Tibial artery (tissue), 4 donors: ENCODE measurements at regions not wholly inside any gene's neighbourhood (a gene's known extent, or its start where the extent isn't known, plus 50 kb on each side); places are given as distances from the start of the nearest gene placed in this dataset.

ENCODE experiments used
- DNase-seq, 2 donors: peaks; one replicate each; pipeline ENCODE4 v3.0.0-alpha.2; 2019
- H3K27ac ChIP-seq, 2 donors: fragments of 200-600 bp; sonication (generic) in 1 of 2; 1 replicate in 1 of 2; 2 replicates in 1 of 2; pipeline ENCODE4 v1.5.1; 2018 to 2019; ENCODE audit warnings: mild to moderate bottlenecking in 1 of 2
- H3K27me3 ChIP-seq, 2 donors: fragments of 200-600 bp; sonication (generic) in 1 of 2; one replicate each; pipeline versions ENCODE4 v1.5.1 to v1.6.0; 2016 to 2019
- H3K36me3 ChIP-seq, 3 donors: fragments of 200-600 bp; sonication (generic) in 2 of 3; one replicate each; pipeline ENCODE4 v1.5.1; 2016 to 2019; ENCODE audit warnings: mild to moderate bottlenecking in 2 of 3
- H3K4me1 ChIP-seq, 4 donors: fragments of 200-600 bp; sonication (generic) in 2 of 4; 1 replicate in 3 of 4; 2 replicates in 1 of 4; pipeline ENCODE4 v1.5.1; 2016 to 2019
- H3K4me3 ChIP-seq, 2 donors: fragments of 200-600 bp; sonication (generic) in 1 of 2; 1 replicate in 1 of 2; 2 replicates in 1 of 2; pipeline ENCODE4 v1.5.1; 2018 to 2019; ENCODE audit warnings: mild to moderate bottlenecking in 2 of 2
- H3K9me3 ChIP-seq, 3 donors: fragments of 200-600 bp; sonication (generic) in 1 of 3; one replicate each; pipeline ENCODE4 v1.5.1; 2016 to 2019
- CTCF ChIP-seq, 2 experiments: fragments of 200-600 bp in 1 of 2; fragments of 450-650 bp in 1 of 2; IDR thresholded peaks; one replicate each; pipeline ENCODE4 v1.5.1; 2017 to 2019; ENCODE audit warnings: antibody characterized with exemption in 2 of 2, mild to moderate bottlenecking in 1 of 2, moderate library complexity in 1 of 2
- intact Hi-C: fragments of 100-400 bp; cut with DNase I; formaldehyde crosslinking; loops from one replicate; pipeline ENCODE4 v1.15.0; 2023; ENCODE audit warnings: low total_unique reads

- peaks cover 0 to 66% (median 53%) of the 10 kb centered on the region in 4 donors for H3K4me1 ChIP-seq
- no peak for DNase-seq
- intact Hi-C loops, result no loop called here
- no peaks in the 10 kb centered on the region for H3K27me3 ChIP-seq
- no peak overlapping the region for H3K4me3 ChIP-seq
- H3K36me3 ChIP-seq, result no peaks in the 10 kb centered on the region
- H3K9me3 ChIP-seq, result no peaks in the 10 kb centered on the region
- TF ChIP-seq CTCF (IDR thresholded peaks at IDR 0.05), result no peak
- peak overlapping the region; percentile 59 to 70 for H3K27ac ChIP-seq
Observed at GRCh38 chr12:124679047-124679446, 111.6 kb upstream of the NCOR2 start.

GRCh38 chr12:124678421-124678893 is 111.0 kb upstream of the NCOR2 start:
- TF ChIP-seq CTCF (IDR thresholded peaks at IDR 0.05), result no peak
- Histone ChIP-seq H3K27ac (peak overlapping the region in 1 of 2 donors; percentile 70), H3K36me3 (no peaks in the 10 kb centered on the region), H3K9me3 (no peaks in the 10 kb centered on the region), H3K4me3 (no peak overlapping the region), H3K27me3 (no peaks in the 10 kb centered on the region), H3K4me1 (peaks cover 0 to 66% (median 53%) of the 10 kb centered on the region in 4 donors)
- intact Hi-C loops, result no loop called here
- no peak for DNase-seq

GRCh38 chr12:124677552-124678356 is 110.3 kb upstream of the NCOR2 start:
- Histone ChIP-seq H3K4me3 (no peak overlapping the region), H3K36me3 (no peaks in the 10 kb centered on the region), H3K27me3 (no peaks in the 10 kb centered on the region), H3K27ac (no peak overlapping the region), H3K4me1 (peaks cover 0 to 66% (median 49%) of the 10 kb centered on the region in 4 donors), H3K9me3 (no peaks in the 10 kb centered on the region)
- no peak for TF ChIP-seq CTCF (IDR thresholded peaks at IDR 0.05)
- DNase-seq, result no peak
- intact Hi-C loops, result no loop called here

- no peaks in the 10 kb centered on the region for H3K9me3 ChIP-seq
- H3K36me3 ChIP-seq, result no peaks in the 10 kb centered on the region
- H3K27me3 ChIP-seq, result no peaks in the 10 kb centered on the region
- H3K27ac ChIP-seq, result peak overlapping the region; percentile 72 to 74
- TF ChIP-seq CTCF (IDR thresholded peaks at IDR 0.05), result no peak
- peaks cover 0 to 59% (median 42%) of the 10 kb centered on the region in 4 donors for H3K4me1 ChIP-seq
- no peak overlapping the region for H3K4me3 ChIP-seq
- DNase-seq, result no peak
- intact Hi-C loops, result no loop called here
Observed at GRCh38 chr12:124676714-124677462, 109.5 kb upstream of the NCOR2 start.

GRCh38 chr12:124675881-124676713 is 108.7 kb upstream of the NCOR2 start:
- peak in 1 of 2 donors; percentile 86 for DNase-seq
- Histone ChIP-seq H3K27ac (peak overlapping the region; percentile 72 to 74), H3K4me1 (peaks cover 0 to 51% (median 35%) of the 10 kb centered on the region in 4 donors), H3K4me3 (peak overlapping the region; percentile 36 to 43), H3K9me3 (no peaks in the 10 kb centered on the region), H3K27me3 (no peaks in the 10 kb centered on the region), H3K36me3 (no peaks in the 10 kb centered on the region)
- intact Hi-C loops, result no loop called here
- no peak for TF ChIP-seq CTCF (IDR thresholded peaks at IDR 0.05)
